ENCODE measurements at regions not wholly inside any gene's neighbourhood (a gene's known extent, or its start where the extent isn't known, plus 50 kb on each side); places are given as distances from the start of the nearest gene placed in this dataset.
A peak's percentile ranks its signal among the peaks of the same experiment; 100 is the strongest.

DNA sequence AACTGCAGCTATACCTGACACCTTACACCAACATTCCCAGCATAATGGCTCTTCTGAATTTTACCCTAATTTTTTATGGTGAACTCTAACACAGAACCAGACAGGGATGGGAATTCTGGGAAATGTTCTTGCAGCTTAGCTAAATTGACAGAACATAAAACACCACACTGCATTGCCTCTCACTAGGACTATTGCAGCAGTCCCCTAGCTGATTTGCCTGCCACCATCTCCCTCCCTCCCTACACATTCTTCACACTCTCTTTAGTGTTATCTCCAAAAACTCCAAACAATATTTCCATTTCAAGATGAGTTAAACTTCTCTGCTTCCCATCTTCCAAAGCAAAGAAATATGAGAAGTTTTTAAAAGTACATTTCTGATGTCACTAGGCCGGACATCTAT, 733.9 kb upstream of the INTU start:
- ATAC-seq = peak; percentile 40
- TF ChIP-seq, protein P1, sequence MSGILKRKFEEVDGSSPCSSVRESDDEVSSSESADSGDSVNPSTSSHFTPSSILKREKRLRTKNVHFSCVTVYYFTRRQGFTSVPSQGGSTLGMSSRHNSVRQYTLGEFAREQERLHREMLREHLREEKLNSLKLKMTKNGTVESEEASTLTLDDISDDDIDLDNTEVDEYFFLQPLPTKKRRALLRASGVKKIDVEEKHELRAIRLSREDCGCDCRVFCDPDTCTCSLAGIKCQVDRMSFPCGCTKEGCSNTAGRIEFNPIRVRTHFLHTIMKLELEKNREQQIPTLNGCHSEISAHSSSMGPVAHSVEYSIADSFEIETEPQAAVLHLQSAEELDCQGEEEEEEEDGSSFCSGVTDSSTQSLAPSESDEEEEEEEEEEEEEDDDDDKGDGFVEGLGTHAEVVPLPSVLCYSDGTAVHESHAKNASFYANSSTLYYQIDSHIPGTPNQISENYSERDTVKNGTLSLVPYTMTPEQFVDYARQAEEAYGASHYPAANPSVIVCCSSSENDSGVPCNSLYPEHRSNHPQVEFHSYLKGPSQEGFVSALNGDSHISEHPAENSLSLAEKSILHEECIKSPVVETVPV (CRISPR knock-in tag; IDR thresholded peaks at IDR 0.05) = no peak
- TF ChIP-seq RARB (CRISPR knock-in tag; IDR thresholded peaks at IDR 0.05) = no peak
- TF ChIP-seq TOX (CRISPR knock-in tag; IDR thresholded peaks at IDR 0.05; ENCODE audit: borderline replicate concordance) = no peak
- TF ChIP-seq, protein P2, sequence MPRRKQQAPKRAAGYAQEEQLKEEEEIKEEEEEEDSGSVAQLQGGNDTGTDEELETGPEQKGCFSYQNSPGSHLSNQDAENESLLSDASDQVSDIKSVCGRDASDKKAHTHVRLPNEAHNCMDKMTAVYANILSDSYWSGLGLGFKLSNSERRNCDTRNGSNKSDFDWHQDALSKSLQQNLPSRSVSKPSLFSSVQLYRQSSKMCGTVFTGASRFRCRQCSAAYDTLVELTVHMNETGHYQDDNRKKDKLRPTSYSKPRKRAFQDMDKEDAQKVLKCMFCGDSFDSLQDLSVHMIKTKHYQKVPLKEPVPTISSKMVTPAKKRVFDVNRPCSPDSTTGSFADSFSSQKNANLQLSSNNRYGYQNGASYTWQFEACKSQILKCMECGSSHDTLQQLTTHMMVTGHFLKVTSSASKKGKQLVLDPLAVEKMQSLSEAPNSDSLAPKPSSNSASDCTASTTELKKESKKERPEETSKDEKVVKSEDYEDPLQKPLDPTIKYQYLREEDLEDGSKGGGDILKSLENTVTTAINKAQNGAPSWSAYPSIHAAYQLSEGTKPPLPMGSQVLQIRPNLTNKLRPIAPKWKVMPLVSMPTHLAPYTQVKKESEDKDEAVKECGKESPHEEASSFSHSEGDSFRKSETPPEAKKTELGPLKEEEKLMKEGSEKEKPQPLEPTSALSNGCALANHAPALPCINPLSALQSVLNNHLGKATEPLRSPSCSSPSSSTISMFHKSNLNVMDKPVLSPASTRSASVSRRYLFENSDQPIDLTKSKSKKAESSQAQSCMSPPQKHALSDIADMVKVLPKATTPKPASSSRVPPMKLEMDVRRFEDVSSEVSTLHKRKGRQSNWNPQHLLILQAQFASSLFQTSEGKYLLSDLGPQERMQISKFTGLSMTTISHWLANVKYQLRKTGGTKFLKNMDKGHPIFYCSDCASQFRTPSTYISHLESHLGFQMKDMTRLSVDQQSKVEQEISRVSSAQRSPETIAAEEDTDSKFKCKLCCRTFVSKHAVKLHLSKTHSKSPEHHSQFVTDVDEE (CRISPR knock-in tag; IDR thresholded peaks at IDR 0.05) = no peak
- no peak for TF ChIP-seq ISL1 (CRISPR knock-in tag; IDR thresholded peaks at IDR 0.05)
- TF ChIP-seq, protein P3, sequence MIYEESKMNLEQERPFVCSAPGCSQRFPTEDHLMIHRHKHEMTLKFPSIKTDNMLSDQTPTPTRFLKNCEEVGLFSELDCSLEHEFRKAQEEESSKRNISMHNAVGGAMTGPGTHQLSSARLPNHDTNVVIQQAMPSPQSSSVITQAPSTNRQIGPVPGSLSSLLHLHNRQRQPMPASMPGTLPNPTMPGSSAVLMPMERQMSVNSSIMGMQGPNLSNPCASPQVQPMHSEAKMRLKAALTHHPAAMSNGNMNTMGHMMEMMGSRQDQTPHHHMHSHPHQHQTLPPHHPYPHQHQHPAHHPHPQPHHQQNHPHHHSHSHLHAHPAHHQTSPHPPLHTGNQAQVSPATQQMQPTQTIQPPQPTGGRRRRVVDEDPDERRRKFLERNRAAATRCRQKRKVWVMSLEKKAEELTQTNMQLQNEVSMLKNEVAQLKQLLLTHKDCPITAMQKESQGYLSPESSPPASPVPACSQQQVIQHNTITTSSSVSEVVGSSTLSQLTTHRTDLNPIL (CRISPR knock-in tag; IDR thresholded peaks at IDR 0.05; ENCODE audit: low read depth) = no peak
- no peak for TF ChIP-seq OSR1 (CRISPR knock-in tag; IDR thresholded peaks at IDR 0.05)

DNA sequence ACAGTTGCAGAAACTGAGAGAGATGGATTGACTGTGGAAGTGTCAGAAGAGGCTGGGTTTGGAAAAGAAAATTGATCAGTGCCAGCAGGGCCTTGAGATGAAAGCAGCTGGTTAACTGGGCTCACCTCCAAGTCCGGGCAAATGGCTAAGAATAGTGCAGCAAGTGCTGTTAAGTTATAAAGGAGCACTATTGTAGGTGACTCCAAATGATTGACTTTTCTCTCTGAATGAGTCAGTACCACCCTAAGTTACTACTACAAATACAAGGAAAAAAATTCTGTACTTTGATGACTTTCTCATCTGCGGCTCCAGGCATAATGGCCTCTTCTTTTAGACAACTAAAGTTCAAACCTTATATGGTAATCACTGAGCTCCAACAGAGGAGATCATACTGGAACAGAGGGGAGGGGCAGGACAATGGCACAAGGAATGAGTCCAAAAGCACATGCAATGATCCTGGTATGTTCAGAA, 733.4 kb upstream of the INTU start:
- no peak for TF ChIP-seq ZFP3 (CRISPR knock-in tag; IDR thresholded peaks at IDR 0.05)
- no peak for TF ChIP-seq ZNF565 (CRISPR knock-in tag; conservative IDR thresholded peaks at IDR 0.05; ENCODE audit: low read depth)
- no peak for TF ChIP-seq TOX (CRISPR knock-in tag; IDR thresholded peaks at IDR 0.05; ENCODE audit: borderline replicate concordance)
- TF ChIP-seq CSDC2 (CRISPR knock-in tag; IDR thresholded peaks at IDR 0.05) = no peak
- TF ChIP-seq, protein P2 (CRISPR knock-in tag; IDR thresholded peaks at IDR 0.05) = no peak
- TF ChIP-seq PATZ1 (CRISPR knock-in tag; IDR thresholded peaks at IDR 0.05; ENCODE audit: borderline replicate concordance) = no peak
- no peak for TF ChIP-seq ARNTL (CRISPR knock-in tag; IDR thresholded peaks at IDR 0.05; ENCODE audit: borderline replicate concordance, low read depth)
- TF ChIP-seq OSR1 (CRISPR knock-in tag; IDR thresholded peaks at IDR 0.05) = no peak
- TF ChIP-seq, protein P1 (CRISPR knock-in tag; IDR thresholded peaks at IDR 0.05) = no peak
- no peak for TF ChIP-seq ZNF70 (CRISPR knock-in tag; IDR thresholded peaks at IDR 0.05)
- ATAC-seq = peak; percentile 94

- ATAC-seq = no peak
- TF ChIP-seq ZNF8 (CRISPR knock-in tag; IDR thresholded peaks at IDR 0.05) = no peak
- TF ChIP-seq BACH2 (CRISPR knock-in tag; IDR thresholded peaks at IDR 0.05; ENCODE audit: borderline replicate concordance) = no peak
- TF ChIP-seq, protein P1 (CRISPR knock-in tag; IDR thresholded peaks at IDR 0.05) = no peak
- no peak for TF ChIP-seq GLIS3 (CRISPR knock-in tag; IDR thresholded peaks at IDR 0.05)
These were observed 726.3 kb upstream of the INTU start for GRCh38 chr4:126906466-126906865.
